HEK293T (cell line): ENCODE measurements at regions not wholly inside any gene's neighbourhood (a gene's known extent, or its start where the extent isn't known, plus 50 kb on each side); places are given as distances from the start of the nearest gene placed in this dataset.

Source experiments
- CTCF ChIA-PET: fragments of 350-600 bp; formaldehyde crosslinking; extraction: SDS; loops from one replicate; lab custom pipeline; 2021; ENCODE audit warnings: antibody characterized with exemption, inconsistent platforms; lab: Yijun Ruan, JAX
- POLR2A ChIA-PET: fragments of 350-600 bp; formaldehyde crosslinking; extraction: SDS; loops from one replicate; lab custom pipeline; 2020; ENCODE audit warnings: antibody characterized with exemption, inconsistent platforms; lab: Yijun Ruan, JAX
- DNase-seq: peaks from one replicate; pipeline ENCODE4 v3.0.0; 2012; ENCODE audit warnings: mixed read lengths; ENCODE audit errors: extremely low spot score
- ARNT ChIP-seq: fragments of 450-650 bp; IDR thresholded peaks from 2 replicates; pipeline ENCODE4 v1.6.1; 2017; ENCODE audit warnings: mild to moderate bottlenecking
- BHLHE40 ChIP-seq: fragments of 450-650 bp; IDR thresholded peaks from 2 replicates; pipeline ENCODE4 v1.6.1; 2016; ENCODE audit warnings: mild to moderate bottlenecking, moderate library complexity, borderline replicate concordance
- CTBP1 ChIP-seq: fragments of 450-650 bp; IDR thresholded peaks from 2 replicates; pipeline ENCODE4 v1.6.1; 2016; ENCODE audit warnings: borderline replicate concordance
- ELF4 ChIP-seq: fragments of 450-650 bp; IDR thresholded peaks from 2 replicates; pipeline ENCODE4 v1.6.1; 2017; ENCODE audit warnings: antibody characterized with exemption
- FOXA1 ChIP-seq: fragments of 450-650 bp; IDR thresholded peaks from 2 replicates; pipeline ENCODE4 v1.6.1; 2016; ENCODE audit warnings: mild to moderate bottlenecking
- FOXK2 ChIP-seq: fragments of 450-650 bp; IDR thresholded peaks from 2 replicates; pipeline ENCODE4 v1.6.1; 2016; ENCODE audit warnings: mild to moderate bottlenecking
- FOXM1 ChIP-seq: fragments of 450-650 bp; IDR thresholded peaks from 2 replicates; pipeline ENCODE4 v1.6.1; 2017; ENCODE audit warnings: mild to moderate bottlenecking, borderline replicate concordance
- HDGF ChIP-seq: fragments of 450-650 bp; IDR thresholded peaks from 2 replicates; pipeline ENCODE4 v1.6.1; 2017; ENCODE audit warnings: antibody characterized with exemption, borderline replicate concordance
- L3MBTL2 ChIP-seq: fragments of 450-650 bp; conservative IDR thresholded peaks from 2 replicates; pipeline ENCODE4 v1.6.1; 2016; ENCODE audit warnings: mild to moderate bottlenecking
- LEF1 ChIP-seq: fragments of 450-650 bp; IDR thresholded peaks from 2 replicates; pipeline ENCODE4 v1.6.1; 2017; ENCODE audit warnings: mild to moderate bottlenecking, borderline replicate concordance
- NFRKB ChIP-seq: fragments of 450-650 bp; IDR thresholded peaks from 2 replicates; pipeline ENCODE4 v1.6.1; 2016; ENCODE audit warnings: mild to moderate bottlenecking, moderate library complexity
- PKNOX1 ChIP-seq: fragments of 450-650 bp; IDR thresholded peaks from 2 replicates; pipeline ENCODE4 v1.6.1; 2016
- SP1 ChIP-seq: fragments of 450-650 bp; IDR thresholded peaks from 2 replicates; pipeline ENCODE4 v1.6.1; 2017
- SUZ12 ChIP-seq: fragments of 450-650 bp; IDR thresholded peaks from 2 replicates; pipeline ENCODE4 v1.6.1; 2016; ENCODE audit warnings: mild to moderate bottlenecking
- TARDBP ChIP-seq: fragments of 450-650 bp; IDR thresholded peaks from 2 replicates; pipeline ENCODE4 v1.6.1; 2016
- ZNF384 ChIP-seq: fragments of 450-650 bp; IDR thresholded peaks from 2 replicates; pipeline ENCODE4 v1.6.1; 2016

- DNase-seq = no peak
- TF ChIP-seq NFRKB (no peak), ARNT (no peak)
- ChIA-PET CTCF (no interaction called here), POLR2A (no interaction called here)
Measured at GRCh38 chr18:29271501-29271900, 1094.6 kb upstream of the CDH2 start.

GRCh38 chr18:29259838-29260237 lies 1082.9 kb upstream of the CDH2 start:
- DNase-seq = no peak
- ChIA-PET POLR2A (no interaction called here), CTCF (no interaction called here)
- TF ChIP-seq HDGF = no peak
- no peak for TF ChIP-seq ELF4
- TF ChIP-seq ARNT = no peak
- TF ChIP-seq BHLHE40 = no peak
- no peak for TF ChIP-seq FOXM1
- no peak for TF ChIP-seq L3MBTL2
- TF ChIP-seq LEF1 = no peak
- TF ChIP-seq FOXA1 = no peak
- TF ChIP-seq SUZ12 = no peak
- TF ChIP-seq PKNOX1 = no peak
- no peak for TF ChIP-seq SP1
- TF ChIP-seq ZNF384 = no peak
- no peak for TF ChIP-seq TARDBP
- no peak for TF ChIP-seq NFRKB
- no peak for TF ChIP-seq FOXK2
- TF ChIP-seq CTBP1 = no peak

- TF ChIP-seq CTBP1 (no peak), FOXM1 (no peak), NFRKB (no peak), SUZ12 (no peak), FOXK2 (no peak)
- ChIA-PET CTCF (no interaction called here), POLR2A (no interaction called here)
- no peak for DNase-seq
Measured at GRCh38 chr18:29254123-29254522, 1077.2 kb upstream of the CDH2 start.

GRCh38 chr18:29251681-29252080 lies 1074.8 kb upstream of the CDH2 start:
- no peak for DNase-seq
- CTCF ChIA-PET = no interaction called here
- TF ChIP-seq ARNT = no peak
- TF ChIP-seq NFRKB = no peak
- TF ChIP-seq BHLHE40 = no peak
- no peak for TF ChIP-seq L3MBTL2
- no peak for TF ChIP-seq TARDBP
- TF ChIP-seq ZNF384 = no peak
- TF ChIP-seq LEF1 = no peak
- TF ChIP-seq FOXK2 = no peak
- no peak for TF ChIP-seq HDGF
- no peak for TF ChIP-seq PKNOX1
- no peak for TF ChIP-seq ELF4
- TF ChIP-seq FOXM1 = no peak
- TF ChIP-seq SUZ12 = no peak
- no peak for TF ChIP-seq CTBP1
- TF ChIP-seq SP1 = no peak
- POLR2A ChIA-PET = no interaction called here

GRCh38 chr18:29250843-29251242 lies 1073.9 kb upstream of the CDH2 start:
- CTCF ChIA-PET = no interaction called here
- TF ChIP-seq ARNT (no peak), TARDBP (no peak), SP1 (no peak), BHLHE40 (no peak), PKNOX1 (no peak), L3MBTL2 (no peak), NFRKB (no peak), LEF1 (no peak), ELF4 (no peak), SUZ12 (no peak), HDGF (no peak), FOXA1 (no peak)
- DNase-seq = no peak
- POLR2A ChIA-PET = no interaction called here

GRCh38 chr18:29250259-29250658 lies 1073.3 kb upstream of the CDH2 start:
- DNase-seq = no peak
- CTCF ChIA-PET = no interaction called here
- POLR2A ChIA-PET = no interaction called here
- no peak for TF ChIP-seq TARDBP
- TF ChIP-seq LEF1 = no peak
- no peak for TF ChIP-seq ELF4
- TF ChIP-seq SUZ12 = no peak
- no peak for TF ChIP-seq FOXM1
- TF ChIP-seq BHLHE40 = no peak
- TF ChIP-seq FOXA1 = no peak
- no peak for TF ChIP-seq PKNOX1
- no peak for TF ChIP-seq HDGF
- no peak for TF ChIP-seq ZNF384
